Activated naive CD4-positive, alpha-beta T cell treated with anti-CD3 and anti-CD28 coated beads, Interleukin-2, amount 10 ng/mL, durations not matched to agents 7 days and 5 days (primary cell): ENCODE measurements at regions not wholly inside any gene's neighbourhood (a gene's known extent, or its start where the extent isn't known, plus 50 kb on each side); places are given as distances from the start of the nearest gene placed in this dataset.

Experiments used
- CTCF ChIA-PET: fragments of 350-600 bp; sonication (Branson Sonifier 250); formaldehyde crosslinking; loops from one replicate; lab custom pipeline; 2021; ENCODE audit warnings: antibody characterized with exemption; lab: Charles Lee
- DNase-seq: peaks from one replicate; pipeline ENCODE4 v3.0.0-alpha.2; 2020
- H3K27ac Mint-ChIP-seq: one replicate; pipeline ENCODE4 v1.8.0; 2021; ENCODE audit warnings: mild to moderate bottlenecking, moderate library complexity, mixed read lengths
- H3K27me3 Mint-ChIP-seq: one replicate; pipeline ENCODE4 v1.8.0; 2021; ENCODE audit warnings: mild to moderate bottlenecking, mixed read lengths
- H3K36me3 Mint-ChIP-seq: one replicate; pipeline ENCODE4 v1.8.0; 2021; ENCODE audit warnings: mixed read lengths
- H3K4me1 Mint-ChIP-seq: one replicate; pipeline ENCODE4 v1.8.0; 2021; ENCODE audit warnings: mixed read lengths
- H3K4me3 Mint-ChIP-seq: one replicate; pipeline ENCODE4 v1.8.0; 2021; ENCODE audit warnings: mild to moderate bottlenecking, moderate library complexity, mixed read lengths
- H3K9me3 Mint-ChIP-seq: one replicate; pipeline ENCODE4 v1.8.0; 2021; ENCODE audit warnings: mixed read lengths

GRCh38 chr1:25001125-25001915, 71.2 kb upstream of the RUNX3 start:
- CTCF ChIA-PET = interaction anchor here (0.7 kb wide), 1 partner anchor 36 kb away, joined by 3 read pairs; no protein-coding TSS in a partner anchor
- peaks cover 83% of the 10 kb centered on the region for H3K4me1 Mint-ChIP-seq
- no peak for DNase-seq
- H3K4me3 Mint-ChIP-seq = no peak overlapping the region
- peaks cover 16% of the 10 kb centered on the region for H3K36me3 Mint-ChIP-seq
- peak overlapping the region; percentile 54 for H3K27ac Mint-ChIP-seq
- H3K9me3 Mint-ChIP-seq = peaks cover 6% of the 10 kb centered on the region
- H3K27me3 Mint-ChIP-seq = peaks cover 3% of the 10 kb centered on the region

GRCh38 chr1:24999906-25000305, 69.8 kb upstream of the RUNX3 start:
- Mint-ChIP-seq H3K27me3 (no peaks in the 10 kb centered on the region), H3K4me1 (peaks cover 87% of the 10 kb centered on the region), H3K36me3 (peaks cover 22% of the 10 kb centered on the region), H3K4me3 (no peak overlapping the region), H3K27ac (peak overlapping the region; percentile 35), H3K9me3 (peaks cover 6% of the 10 kb centered on the region)
- CTCF ChIA-PET = no interaction called here
- no peak for DNase-seq

GRCh38 chr1:24999426-24999825, 69.3 kb upstream of the RUNX3 start:
- H3K4me3 Mint-ChIP-seq = no peak overlapping the region
- H3K27me3 Mint-ChIP-seq = no peaks in the 10 kb centered on the region
- H3K9me3 Mint-ChIP-seq = peaks cover 6% of the 10 kb centered on the region
- CTCF ChIA-PET = interaction anchor here (0.6 to 1.2 kb wide), 3 partner anchors 37 to 86 kb away, joined by 3 to 4 read pairs (median 4); no protein-coding TSS in a partner anchor
- no peak for DNase-seq
- H3K36me3 Mint-ChIP-seq = peaks cover 24% of the 10 kb centered on the region
- H3K27ac Mint-ChIP-seq = peak overlapping the region; percentile 35
- H3K4me1 Mint-ChIP-seq = peaks cover 87% of the 10 kb centered on the region

- CTCF ChIA-PET = interaction anchor here (0.6 to 1.6 kb wide), 4 partner anchors 38 to 86 kb away, joined by 3 to 4 read pairs (median 4); no protein-coding TSS in a partner anchor
- DNase-seq = no peak
- Mint-ChIP-seq H3K27ac (peak overlapping the region; percentile 68), H3K4me1 (peaks cover 87% of the 10 kb centered on the region), H3K27me3 (no peaks in the 10 kb centered on the region), H3K36me3 (peaks cover 24% of the 10 kb centered on the region), H3K4me3 (no peak overlapping the region), H3K9me3 (peaks cover 6% of the 10 kb centered on the region)
Measured at GRCh38 chr1:24998563-24999245, 68.6 kb upstream of the RUNX3 start.

GRCh38 chr1:24996983-24997893, 67.2 kb upstream of the RUNX3 start:
- H3K27me3 Mint-ChIP-seq = no peaks in the 10 kb centered on the region
- H3K4me3 Mint-ChIP-seq = no peak overlapping the region
- peak; percentile 66 for DNase-seq
- H3K36me3 Mint-ChIP-seq = peaks cover 24% of the 10 kb centered on the region
- H3K27ac Mint-ChIP-seq = peak overlapping the region; percentile 82
- H3K9me3 Mint-ChIP-seq = peaks cover 6% of the 10 kb centered on the region
- CTCF ChIA-PET = interaction anchor here (0.6 to 1.6 kb wide), 3 partner anchors 32 to 40 kb away, joined by 3 read pairs; no protein-coding TSS in a partner anchor
- H3K4me1 Mint-ChIP-seq = peaks cover 91% of the 10 kb centered on the region

GRCh38 chr1:24996456-24996855, 66.4 kb upstream of the RUNX3 start:
- peaks cover 97% of the 10 kb centered on the region for H3K4me1 Mint-ChIP-seq
- CTCF ChIA-PET = interaction anchor here (0.7 to 3.8 kb wide), 3 partner anchors 11 to 40 kb away, joined by 4 to 16 read pairs (median 5); no protein-coding TSS in a partner anchor
- H3K4me3 Mint-ChIP-seq = no peak overlapping the region
- H3K9me3 Mint-ChIP-seq = peaks cover 6% of the 10 kb centered on the region
- H3K27ac Mint-ChIP-seq = peak overlapping the region; percentile 82
- H3K36me3 Mint-ChIP-seq = peaks cover 24% of the 10 kb centered on the region
- H3K27me3 Mint-ChIP-seq = no peaks in the 10 kb centered on the region
- no peak for DNase-seq

- Mint-ChIP-seq H3K9me3 (peaks cover 6% of the 10 kb centered on the region), H3K27me3 (no peaks in the 10 kb centered on the region), H3K4me3 (no peak overlapping the region), H3K27ac (peak overlapping the region; percentile 97), H3K4me1 (peaks cover 97% of the 10 kb centered on the region), H3K36me3 (peaks cover 24% of the 10 kb centered on the region)
- DNase-seq = no peak
- CTCF ChIA-PET = interaction anchor here (1.0 to 3.8 kb wide), 4 partner anchors 12 to 41 kb away, joined by 3 to 16 read pairs (median 5); no protein-coding TSS in a partner anchor
Measured at GRCh38 chr1:24995661-24996060, 65.6 kb upstream of the RUNX3 start.

- Mint-ChIP-seq H3K4me1 (peaks cover 98% of the 10 kb centered on the region), H3K4me3 (no peak overlapping the region), H3K36me3 (peaks cover 24% of the 10 kb centered on the region), H3K9me3 (peaks cover 6% of the 10 kb centered on the region), H3K27ac (peak overlapping the region; percentile 97), H3K27me3 (no peaks in the 10 kb centered on the region)
- CTCF ChIA-PET = interaction anchor here (0.7 to 3.8 kb wide), 5 partner anchors 12 to 41 kb away, joined by 3 to 16 read pairs (median 5); no protein-coding TSS in a partner anchor
- no peak for DNase-seq
Measured at GRCh38 chr1:24995140-24995539, 65.1 kb upstream of the RUNX3 start.

GRCh38 chr1:24993871-24994580, 64.0 kb upstream of the RUNX3 start:
- peaks cover 24% of the 10 kb centered on the region for H3K36me3 Mint-ChIP-seq
- peaks cover 97% of the 10 kb centered on the region for H3K4me1 Mint-ChIP-seq
- H3K27me3 Mint-ChIP-seq = no peaks in the 10 kb centered on the region
- peak overlapping the region; percentile 97 for H3K27ac Mint-ChIP-seq
- no peak overlapping the region for H3K4me3 Mint-ChIP-seq
- no peak for DNase-seq
- CTCF ChIA-PET = interaction anchor here (0.6 to 3.8 kb wide), 3 partner anchors 11 to 42 kb away, joined by 3 to 16 read pairs (median 5); no protein-coding TSS in a partner anchor
- H3K9me3 Mint-ChIP-seq = peaks cover 6% of the 10 kb centered on the region

- H3K36me3 Mint-ChIP-seq = peaks cover 27% of the 10 kb centered on the region
- peaks cover 6% of the 10 kb centered on the region for H3K9me3 Mint-ChIP-seq
- peaks cover 99% of the 10 kb centered on the region for H3K4me1 Mint-ChIP-seq
- H3K4me3 Mint-ChIP-seq = peak overlapping the region; percentile 52
- CTCF ChIA-PET = interaction anchor here (0.8 to 3.8 kb wide), 7 partner anchors 11 to 60 kb away, joined by 3 to 17 read pairs (median 4); no protein-coding TSS in a partner anchor
- DNase-seq = peak; percentile 44
- no peaks in the 10 kb centered on the region for H3K27me3 Mint-ChIP-seq
- peak overlapping the region; percentile 97 for H3K27ac Mint-ChIP-seq
Measured at GRCh38 chr1:24992761-24993211, 62.7 kb upstream of the RUNX3 start.

- Mint-ChIP-seq H3K4me3 (peak overlapping the region; percentile 63), H3K27ac (peak overlapping the region; percentile 97), H3K9me3 (peaks cover 4% of the 10 kb centered on the region), H3K27me3 (no peaks in the 10 kb centered on the region), H3K36me3 (peaks cover 21% of the 10 kb centered on the region), H3K4me1 (peaks cover 99% of the 10 kb centered on the region)
- peak; percentile 45 for DNase-seq
- CTCF ChIA-PET = interaction anchor here (0.8 to 3.1 kb wide), 8 partner anchors 10 to 109 kb away, joined by 3 to 17 read pairs (median 4); no protein-coding TSS in a partner anchor
Measured at GRCh38 chr1:24992124-24992760, 62.2 kb upstream of the RUNX3 start.

GRCh38 chr1:24991697-24992096, 61.6 kb upstream of the RUNX3 start:
- H3K9me3 Mint-ChIP-seq = no peaks in the 10 kb centered on the region
- CTCF ChIA-PET = interaction anchor here (0.9 to 3.1 kb wide), 6 partner anchors 10 to 110 kb away, joined by 3 to 17 read pairs (median 5); no protein-coding TSS in a partner anchor
- H3K4me3 Mint-ChIP-seq = peak overlapping the region; percentile 63
- no peak for DNase-seq
- H3K27me3 Mint-ChIP-seq = no peaks in the 10 kb centered on the region
- peak overlapping the region; percentile 97 for H3K27ac Mint-ChIP-seq
- H3K4me1 Mint-ChIP-seq = peaks cover 99% of the 10 kb centered on the region
- H3K36me3 Mint-ChIP-seq = peaks cover 16% of the 10 kb centered on the region
